Jurkat, Clone E6-1 (cell line): ENCODE measurements at regions not wholly inside any gene's neighbourhood (a gene's known extent, or its start where the extent isn't known, plus 50 kb on each side); places are given as distances from the start of the nearest gene placed in this dataset.
A peak's percentile ranks its signal among the peaks of the same experiment; 100 is the strongest.

ENCODE experiments used
- DNase-seq: peaks from one replicate; pipeline ENCODE4 v3.0.0-alpha.2; 2011; ENCODE audit warnings: low read depth, low spot score
- H3K4me3 ChIP-seq: 2 replicates; pipeline ENCODE4 v1.5.1; 2011; ENCODE audit warnings: mild to moderate bottlenecking, low read length, control low read depth, moderate library complexity

- no peak for DNase-seq
- H3K4me3 ChIP-seq: no peak overlapping the region
Observed at GRCh38 chr12:105920161-105920684, 218.5 kb downstream of the NUAK1 start.

- no peak for DNase-seq
- no peak overlapping the region for H3K4me3 ChIP-seq
Observed at GRCh38 chr12:105921055-105921454, 217.7 kb downstream of the NUAK1 start.

- H3K4me3 ChIP-seq: no peak overlapping the region
- DNase-seq: no peak
Observed at GRCh38 chr12:105921872-105922669, 216.7 kb downstream of the NUAK1 start.

GRCh38 chr12:105922670-105923102 lies 216.1 kb downstream of the NUAK1 start:
- no peak for DNase-seq
- no peak overlapping the region for H3K4me3 ChIP-seq

- no peak for DNase-seq
- no peak overlapping the region for H3K4me3 ChIP-seq
Observed at GRCh38 chr12:105924526-105925208, 214.1 kb downstream of the NUAK1 start.

- DNase-seq: no peak
- H3K4me3 ChIP-seq: no peak overlapping the region
Observed at GRCh38 chr12:105927564-105927963, 211.2 kb downstream of the NUAK1 start.

GRCh38 chr12:105928436-105928835 lies 210.3 kb downstream of the NUAK1 start:
- DNase-seq: no peak
- H3K4me3 ChIP-seq: no peak overlapping the region

GRCh38 chr12:105929192-105929591 lies 209.6 kb downstream of the NUAK1 start:
- no peak overlapping the region for H3K4me3 ChIP-seq

GRCh38 chr12:105930557-105931503 lies 207.9 kb downstream of the NUAK1 start:
- no peak for DNase-seq
- H3K4me3 ChIP-seq: no peak overlapping the region

More at GRCh38 chr12:105929192-105929591, 209.6 kb downstream of the NUAK1 start:
- DNase-seq: no peak

- no peak for DNase-seq
- no peak overlapping the region for H3K4me3 ChIP-seq
Observed at GRCh38 chr12:105931762-105932570, 206.8 kb downstream of the NUAK1 start.

GRCh38 chr12:105933671-105934665 lies 204.8 kb downstream of the NUAK1 start:
- H3K4me3 ChIP-seq: no peak overlapping the region
- no peak for DNase-seq

GRCh38 chr12:105935106-105935505 lies 203.6 kb downstream of the NUAK1 start:
- no peak for DNase-seq
- no peak overlapping the region for H3K4me3 ChIP-seq

GRCh38 chr12:105935981-105936380 lies 202.8 kb downstream of the NUAK1 start:
- H3K4me3 ChIP-seq: no peak overlapping the region
- DNase-seq: peak; percentile 85

- no peak overlapping the region for H3K4me3 ChIP-seq
- DNase-seq: no peak
Observed at GRCh38 chr12:105936496-105936895, 202.3 kb downstream of the NUAK1 start.

- DNase-seq: no peak
- H3K4me3 ChIP-seq: no peak overlapping the region
Observed at GRCh38 chr12:105937009-105937408, 201.7 kb downstream of the NUAK1 start.

GRCh38 chr12:105939181-105939721 lies 199.5 kb downstream of the NUAK1 start:
- H3K4me3 ChIP-seq: no peak overlapping the region
- DNase-seq: no peak

GRCh38 chr12:105942281-105942680 lies 196.5 kb downstream of the NUAK1 start:
- no peak for DNase-seq
- no peak overlapping the region for H3K4me3 ChIP-seq
